ENCODE measurements at regions not wholly inside any gene's neighbourhood (a gene's known extent, or its start where the extent isn't known, plus 50 kb on each side); places are given as distances from the start of the nearest gene placed in this dataset.

GRCh38 chr13:83232626-83233025 lies 649.6 kb downstream of the SLITRK1 start:
- ChIA-PET CTCF (no interaction called here), POLR2A (no interaction called here)
- TF ChIP-seq CTCF (IDR thresholded peaks at IDR 0.05): no peak
- Mint-ChIP-seq H3K27me3 (no peaks in the 10 kb centered on the region), H3K36me3 (ENCODE audit: low read depth) (no peaks in the 10 kb centered on the region), H3K9me3 (peaks cover 19% of the 10 kb centered on the region), H3K4me3 (no peak overlapping the region), H3K27ac (no peak overlapping the region), H3K4me1 (no peaks in the 10 kb centered on the region)
- ATAC-seq (ENCODE audit: low read depth) (no peak), DNase-seq (no peak)
- intact Hi-C loops (cut with micrococcal nuclease): no loop called here

GRCh38 chr13:83229574-83230305 lies 652.5 kb downstream of the SLITRK1 start:
- Mint-ChIP-seq H3K27me3 (no peaks in the 10 kb centered on the region), H3K27ac (no peak overlapping the region), H3K36me3 (ENCODE audit: low read depth) (no peaks in the 10 kb centered on the region), H3K4me3 (no peak overlapping the region), H3K4me1 (no peaks in the 10 kb centered on the region), H3K9me3 (peaks cover 12% of the 10 kb centered on the region)
- intact Hi-C loops (cut with micrococcal nuclease): no loop called here
- no peak for TF ChIP-seq CTCF (IDR thresholded peaks at IDR 0.05)
- no peak for ATAC-seq (ENCODE audit: low read depth)
- DNase-seq: no peak
- POLR2A ChIA-PET: no interaction called here
- CTCF ChIA-PET: no interaction called here

GRCh38 chr13:83223546-83223945 lies 658.7 kb downstream of the SLITRK1 start:
- POLR2A ChIA-PET: no interaction called here

GRCh38 chr13:83221813-83222241 lies 660.4 kb downstream of the SLITRK1 start:
- no peak for ATAC-seq (ENCODE audit: low read depth)
- Mint-ChIP-seq H3K27ac (no peak overlapping the region), H3K4me3 (no peak overlapping the region), H3K27me3 (no peaks in the 10 kb centered on the region), H3K4me1 (no peaks in the 10 kb centered on the region), H3K9me3 (peaks cover 5% of the 10 kb centered on the region), H3K36me3 (ENCODE audit: low read depth) (no peaks in the 10 kb centered on the region)
- DNase-seq: no peak
- no peak for TF ChIP-seq CTCF (IDR thresholded peaks at IDR 0.05)
- intact Hi-C loops (cut with micrococcal nuclease): no loop called here
- POLR2A ChIA-PET: no interaction called here
- CTCF ChIA-PET: no interaction called here

More at GRCh38 chr13:83223546-83223945, 658.7 kb downstream of the SLITRK1 start:
- no peak overlapping the region for H3K4me3 Mint-ChIP-seq
- intact Hi-C loops (cut with micrococcal nuclease): no loop called here
- H3K9me3 Mint-ChIP-seq: peaks cover 8% of the 10 kb centered on the region
- H3K36me3 Mint-ChIP-seq (ENCODE audit: low read depth): no peaks in the 10 kb centered on the region
- no peaks in the 10 kb centered on the region for H3K27me3 Mint-ChIP-seq
- TF ChIP-seq CTCF (IDR thresholded peaks at IDR 0.05): no peak
- ATAC-seq (ENCODE audit: low read depth) (no peak), DNase-seq (no peak)
- no peak overlapping the region for H3K27ac Mint-ChIP-seq
- CTCF ChIA-PET: no interaction called here
- H3K4me1 Mint-ChIP-seq: no peaks in the 10 kb centered on the region

GRCh38 chr13:83221256-83221655 lies 661.0 kb downstream of the SLITRK1 start:
- Mint-ChIP-seq H3K27me3 (no peaks in the 10 kb centered on the region), H3K9me3 (peaks cover 3% of the 10 kb centered on the region), H3K4me3 (no peak overlapping the region), H3K36me3 (ENCODE audit: low read depth) (no peaks in the 10 kb centered on the region), H3K27ac (no peak overlapping the region), H3K4me1 (no peaks in the 10 kb centered on the region)
- CTCF ChIA-PET: no interaction called here
- ATAC-seq (ENCODE audit: low read depth) (no peak), DNase-seq (no peak)
- intact Hi-C loops (cut with micrococcal nuclease): no loop called here
- TF ChIP-seq CTCF (IDR thresholded peaks at IDR 0.05): no peak
- POLR2A ChIA-PET: no interaction called here
